ENCODE measurements at regions not wholly inside any gene's neighbourhood (a gene's known extent, or its start where the extent isn't known, plus 50 kb on each side); places are given as distances from the start of the nearest gene placed in this dataset.

DNA sequence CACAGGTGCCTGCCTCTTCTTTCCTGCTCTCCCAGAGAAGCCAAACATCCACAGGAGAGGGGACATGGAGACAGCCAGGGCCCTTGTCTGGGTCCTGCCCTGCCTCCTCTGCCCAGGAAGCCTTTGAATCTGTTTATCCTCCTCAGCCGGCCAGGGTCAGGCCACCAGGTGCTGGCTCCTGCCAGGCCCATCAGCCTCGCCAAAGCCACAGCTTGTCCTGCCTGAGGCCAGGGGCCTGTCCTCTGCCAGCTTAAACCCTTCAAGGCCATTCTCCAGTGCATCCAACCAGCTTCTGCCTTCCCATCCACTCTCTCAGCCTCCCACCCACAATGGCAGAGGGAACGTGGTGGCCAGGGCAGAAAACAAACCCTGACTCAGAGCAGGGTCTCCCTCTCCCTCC, 254.6 kb downstream of the ANKRD60 start:
- TF ChIP-seq, protein P1, sequence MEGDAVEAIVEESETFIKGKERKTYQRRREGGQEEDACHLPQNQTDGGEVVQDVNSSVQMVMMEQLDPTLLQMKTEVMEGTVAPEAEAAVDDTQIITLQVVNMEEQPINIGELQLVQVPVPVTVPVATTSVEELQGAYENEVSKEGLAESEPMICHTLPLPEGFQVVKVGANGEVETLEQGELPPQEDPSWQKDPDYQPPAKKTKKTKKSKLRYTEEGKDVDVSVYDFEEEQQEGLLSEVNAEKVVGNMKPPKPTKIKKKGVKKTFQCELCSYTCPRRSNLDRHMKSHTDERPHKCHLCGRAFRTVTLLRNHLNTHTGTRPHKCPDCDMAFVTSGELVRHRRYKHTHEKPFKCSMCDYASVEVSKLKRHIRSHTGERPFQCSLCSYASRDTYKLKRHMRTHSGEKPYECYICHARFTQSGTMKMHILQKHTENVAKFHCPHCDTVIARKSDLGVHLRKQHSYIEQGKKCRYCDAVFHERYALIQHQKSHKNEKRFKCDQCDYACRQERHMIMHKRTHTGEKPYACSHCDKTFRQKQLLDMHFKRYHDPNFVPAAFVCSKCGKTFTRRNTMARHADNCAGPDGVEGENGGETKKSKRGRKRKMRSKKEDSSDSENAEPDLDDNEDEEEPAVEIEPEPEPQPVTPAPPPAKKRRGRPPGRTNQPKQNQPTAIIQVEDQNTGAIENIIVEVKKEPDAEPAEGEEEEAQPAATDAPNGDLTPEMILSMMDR (IDR thresholded peaks at IDR 0.05; ENCODE audit: insufficient read depth, low read length): no peak
- TF ChIP-seq POLR2AphosphoS5 (IDR thresholded peaks at IDR 0.05; ENCODE audit: low read depth) (no peak), REST (IDR thresholded peaks at IDR 0.05; ENCODE audit: insufficient replicate concordance, low read depth) (no peak), GABPA (IDR thresholded peaks at IDR 0.05; ENCODE audit: low read depth) (no peak)
